WERI-Rb-1 (cell line): ENCODE measurements at regions not wholly inside any gene's neighbourhood (a gene's known extent, or its start where the extent isn't known, plus 50 kb on each side); places are given as distances from the start of the nearest gene placed in this dataset.

Experiments used
- DNase-seq: peaks from one replicate; pipeline ENCODE4 v3.0.0-alpha.2; 2020
- H3K27ac ChIP-seq: fragments of 250-450 bp; sonication (Bioruptor Pico); 2 replicates; pipeline ENCODE4 v1.5.1; 2020; ENCODE audit warnings: mild to moderate bottlenecking, moderate library complexity
- H3K27me3 ChIP-seq: fragments of 250-450 bp; sonication (Bioruptor Pico); 2 replicates; pipeline ENCODE4 v1.5.1; 2021; ENCODE audit warnings: mild to moderate bottlenecking, low read depth, moderate library complexity; ENCODE audit not compliant: insufficient read depth, severe bottlenecking
- H3K36me3 ChIP-seq: fragments of 250-450 bp; sonication (Bioruptor Pico); 2 replicates; pipeline ENCODE4 v1.5.1; 2020; ENCODE audit warnings: mild to moderate bottlenecking, moderate library complexity
- H3K4me3 ChIP-seq: 2 replicates; pipeline ENCODE4 v1.5.1; 2011; ENCODE audit warnings: low read depth, mild to moderate bottlenecking, control low read depth, low read length
- H3K9me3 ChIP-seq: fragments of 250-450 bp; sonication (Bioruptor Pico); 2 replicates; pipeline ENCODE4 v1.5.1; 2021; ENCODE audit warnings: mild to moderate bottlenecking, moderate library complexity; ENCODE audit not compliant: severe bottlenecking
- TF ChIP-seq, protein P1 (sequence below): IDR thresholded peaks from 2 replicates; pipeline ENCODE4 v1.5.1; 2011; ENCODE audit warnings: low read depth, mild to moderate bottlenecking, control low read depth, inconsistent platforms, low read length

DNA sequence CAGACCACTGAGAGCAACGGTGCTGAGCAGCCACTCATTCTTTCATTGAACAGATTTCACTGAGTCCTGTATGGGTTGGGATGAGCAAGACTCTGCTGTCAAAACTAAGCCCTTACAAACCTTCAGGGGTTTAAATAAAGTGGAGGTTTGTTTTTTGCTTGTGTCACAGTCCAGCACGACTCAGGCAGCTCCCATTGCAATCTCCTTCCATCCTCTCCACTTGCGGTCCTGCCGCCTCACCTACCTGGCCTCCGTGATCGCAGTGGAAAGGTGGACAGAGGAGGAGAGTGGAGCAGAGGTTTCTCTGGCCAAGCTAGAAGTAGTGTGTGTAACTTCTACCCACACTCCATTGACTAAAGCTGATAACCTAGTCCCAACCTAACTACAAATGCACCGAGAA lies 332.2 kb downstream of the ZNF516 start:
- Histone ChIP-seq H3K27ac (no peak overlapping the region), H3K36me3 (no peaks in the 10 kb centered on the region), H3K27me3 (no peaks in the 10 kb centered on the region), H3K9me3 (no peaks in the 10 kb centered on the region), H3K4me3 (no peak overlapping the region)
- TF ChIP-seq, protein P1, sequence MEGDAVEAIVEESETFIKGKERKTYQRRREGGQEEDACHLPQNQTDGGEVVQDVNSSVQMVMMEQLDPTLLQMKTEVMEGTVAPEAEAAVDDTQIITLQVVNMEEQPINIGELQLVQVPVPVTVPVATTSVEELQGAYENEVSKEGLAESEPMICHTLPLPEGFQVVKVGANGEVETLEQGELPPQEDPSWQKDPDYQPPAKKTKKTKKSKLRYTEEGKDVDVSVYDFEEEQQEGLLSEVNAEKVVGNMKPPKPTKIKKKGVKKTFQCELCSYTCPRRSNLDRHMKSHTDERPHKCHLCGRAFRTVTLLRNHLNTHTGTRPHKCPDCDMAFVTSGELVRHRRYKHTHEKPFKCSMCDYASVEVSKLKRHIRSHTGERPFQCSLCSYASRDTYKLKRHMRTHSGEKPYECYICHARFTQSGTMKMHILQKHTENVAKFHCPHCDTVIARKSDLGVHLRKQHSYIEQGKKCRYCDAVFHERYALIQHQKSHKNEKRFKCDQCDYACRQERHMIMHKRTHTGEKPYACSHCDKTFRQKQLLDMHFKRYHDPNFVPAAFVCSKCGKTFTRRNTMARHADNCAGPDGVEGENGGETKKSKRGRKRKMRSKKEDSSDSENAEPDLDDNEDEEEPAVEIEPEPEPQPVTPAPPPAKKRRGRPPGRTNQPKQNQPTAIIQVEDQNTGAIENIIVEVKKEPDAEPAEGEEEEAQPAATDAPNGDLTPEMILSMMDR = no peak
- no peak for DNase-seq

DNA sequence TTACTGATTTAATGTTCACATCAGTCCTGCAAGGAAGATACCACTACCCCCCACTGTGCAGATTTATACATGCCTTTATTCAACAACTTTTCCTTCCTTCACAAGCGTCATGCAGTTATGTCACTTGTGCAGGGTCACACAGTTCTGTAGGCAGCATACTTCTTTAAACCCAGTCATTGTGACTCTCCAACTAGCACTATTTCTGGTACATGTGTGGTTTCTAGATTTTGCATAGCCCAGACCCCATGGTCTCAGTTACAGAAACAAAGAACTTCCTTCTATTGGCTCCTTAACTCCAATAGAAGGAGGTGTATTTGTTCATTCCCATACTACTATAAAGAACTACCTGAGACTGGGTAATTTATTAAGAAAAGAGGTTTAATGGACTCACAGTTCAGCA lies 333.1 kb downstream of the ZNF516 start:
- Histone ChIP-seq H3K4me3 (no peak overlapping the region), H3K36me3 (no peaks in the 10 kb centered on the region), H3K27ac (no peak overlapping the region), H3K9me3 (no peaks in the 10 kb centered on the region), H3K27me3 (no peaks in the 10 kb centered on the region)
- no peak for DNase-seq
- TF ChIP-seq, protein P1 = no peak

- Histone ChIP-seq H3K27me3 (no peaks in the 10 kb centered on the region), H3K36me3 (no peaks in the 10 kb centered on the region)
- TF ChIP-seq, protein P1 = no peak
Measured at GRCh38 chr18:76153691-76154090, 341.4 kb downstream of the ZNF516 start.

DNA sequence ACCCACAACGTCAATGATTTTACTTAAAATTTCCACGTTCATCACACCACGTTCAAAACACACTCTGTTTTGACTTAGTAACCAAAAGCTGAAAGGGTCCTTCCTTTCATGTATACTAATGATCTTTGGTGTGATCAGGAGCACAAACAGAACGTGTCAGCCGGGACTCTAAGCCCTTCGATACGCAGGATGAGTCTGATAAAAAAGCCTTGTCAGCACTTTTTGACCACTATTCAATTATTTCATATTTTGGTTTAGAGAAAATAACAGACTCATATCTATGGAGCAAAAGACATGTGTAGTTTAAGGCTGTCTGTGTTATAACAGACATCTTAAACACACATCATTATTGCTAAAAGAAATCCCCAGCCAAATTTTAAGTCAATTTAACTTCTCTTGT lies 345.3 kb downstream of the ZNF516 start:
- Histone ChIP-seq H3K9me3 (no peaks in the 10 kb centered on the region), H3K36me3 (no peaks in the 10 kb centered on the region), H3K4me3 (no peak overlapping the region), H3K27ac (no peak overlapping the region), H3K27me3 (no peaks in the 10 kb centered on the region)
- TF ChIP-seq, protein P1 = no peak
- DNase-seq = no peak

More at GRCh38 chr18:76153691-76154090, 341.4 kb downstream of the ZNF516 start:
- H3K9me3 ChIP-seq = no peaks in the 10 kb centered on the region
- H3K27ac ChIP-seq = no peak overlapping the region
- no peak for DNase-seq
- H3K4me3 ChIP-seq = no peak overlapping the region

GRCh38 chr18:76149284-76149683 lies 345.8 kb downstream of the ZNF516 start:
- DNase-seq = no peak
- Histone ChIP-seq H3K27ac (no peak overlapping the region), H3K9me3 (no peaks in the 10 kb centered on the region), H3K27me3 (no peaks in the 10 kb centered on the region), H3K4me3 (no peak overlapping the region), H3K36me3 (no peaks in the 10 kb centered on the region)
- TF ChIP-seq, protein P1 = no peak
